ENCODE measurements at regions not wholly inside any gene's neighbourhood (a gene's known extent, or its start where the extent isn't known, plus 50 kb on each side); places are given as distances from the start of the nearest gene placed in this dataset.
A peak's percentile ranks its signal among the peaks of the same experiment; 100 is the strongest.

DNA sequence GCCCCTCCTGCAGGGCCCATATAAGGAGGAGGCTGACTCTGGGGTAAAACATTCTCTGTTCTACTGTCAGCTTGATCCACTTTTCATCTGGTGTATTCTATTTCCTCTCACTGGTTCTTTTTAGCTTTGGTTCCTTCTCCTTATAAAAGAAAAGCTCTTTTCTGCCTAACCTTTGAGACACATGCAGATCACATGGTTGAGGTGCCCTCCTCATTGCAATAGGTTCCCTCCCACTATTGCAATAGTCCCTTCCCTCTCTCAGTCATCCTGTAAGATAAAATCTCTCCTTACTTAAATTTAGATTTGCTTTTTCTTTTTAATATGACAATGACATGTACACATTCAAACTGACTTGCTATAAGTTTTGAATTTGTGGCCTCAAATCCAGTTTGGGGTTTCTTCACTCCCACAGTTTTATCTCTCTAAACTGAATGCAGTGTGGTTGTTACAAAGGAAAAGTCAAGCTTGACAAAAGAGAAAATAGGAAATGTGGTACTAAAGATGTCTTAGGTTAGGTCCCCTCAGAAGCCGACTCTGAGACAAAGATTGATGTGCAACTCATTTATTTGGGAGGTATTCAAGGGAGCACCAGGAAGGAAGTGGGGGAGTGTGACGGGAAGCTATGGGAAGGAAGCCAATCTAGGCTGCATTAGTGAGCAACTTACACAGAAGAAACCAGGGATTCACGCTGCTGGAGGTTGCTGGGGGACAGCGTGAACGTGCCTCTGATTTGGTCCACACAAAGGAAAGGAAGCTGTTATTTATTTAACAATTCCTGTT is 127.6 kb upstream of the LINC00305 start:
- DNase-seq, result peak; percentile 78

DNA sequence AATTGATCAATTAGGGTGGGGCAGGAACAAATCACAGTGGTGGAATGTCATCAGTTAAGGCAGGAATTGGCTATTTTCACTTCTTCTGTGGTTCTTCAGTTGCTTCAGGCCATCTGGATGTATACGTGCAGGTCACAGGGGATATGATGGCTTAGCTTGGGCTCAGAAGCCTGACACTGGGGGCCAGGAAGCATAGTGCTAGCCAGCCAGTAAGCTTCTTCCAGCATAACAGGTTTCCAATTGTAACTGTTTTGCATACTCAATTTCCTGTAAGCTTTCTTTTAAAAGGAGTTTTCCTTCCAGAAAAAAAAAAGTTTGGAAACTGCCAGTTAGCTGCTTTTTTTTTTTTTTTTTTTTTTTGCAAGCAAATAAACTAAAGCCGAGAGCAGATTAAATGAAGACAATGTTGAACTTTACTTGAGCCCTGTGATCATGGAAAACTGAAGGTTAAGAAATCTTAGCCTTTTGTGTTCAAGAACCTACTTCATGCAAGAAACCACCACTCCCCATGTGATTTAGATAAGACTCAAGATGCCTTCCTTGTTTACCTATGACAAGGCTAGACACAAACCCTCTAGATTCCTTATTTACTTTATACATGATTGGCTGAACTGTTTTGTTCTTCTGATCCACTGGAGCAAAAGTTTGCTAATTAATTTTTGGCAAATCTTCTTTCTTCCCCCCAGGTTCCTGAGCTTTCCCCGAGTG is 126.9 kb upstream of the LINC00305 start:
- no peak for DNase-seq

DNA sequence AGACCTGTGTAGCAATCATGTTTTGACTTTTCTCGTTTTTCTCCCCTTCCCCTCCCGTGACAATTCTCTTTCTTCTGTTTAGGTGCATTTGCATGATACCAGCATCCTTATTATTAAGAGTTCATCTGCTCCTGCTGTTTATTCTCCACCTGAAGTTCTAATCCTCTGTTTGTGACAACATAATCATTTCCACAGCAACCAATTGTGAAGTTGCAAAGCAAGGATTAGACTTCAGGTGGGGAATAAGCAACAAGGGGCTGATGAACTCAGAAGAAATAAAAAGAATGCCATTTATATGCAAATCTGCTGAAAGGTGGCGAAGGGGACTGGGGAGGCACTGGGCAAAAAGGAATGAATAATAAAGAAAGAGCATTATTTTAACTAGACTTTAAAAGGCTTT is 124.8 kb upstream of the LINC00305 start:
- DNase-seq, result no peak

DNA sequence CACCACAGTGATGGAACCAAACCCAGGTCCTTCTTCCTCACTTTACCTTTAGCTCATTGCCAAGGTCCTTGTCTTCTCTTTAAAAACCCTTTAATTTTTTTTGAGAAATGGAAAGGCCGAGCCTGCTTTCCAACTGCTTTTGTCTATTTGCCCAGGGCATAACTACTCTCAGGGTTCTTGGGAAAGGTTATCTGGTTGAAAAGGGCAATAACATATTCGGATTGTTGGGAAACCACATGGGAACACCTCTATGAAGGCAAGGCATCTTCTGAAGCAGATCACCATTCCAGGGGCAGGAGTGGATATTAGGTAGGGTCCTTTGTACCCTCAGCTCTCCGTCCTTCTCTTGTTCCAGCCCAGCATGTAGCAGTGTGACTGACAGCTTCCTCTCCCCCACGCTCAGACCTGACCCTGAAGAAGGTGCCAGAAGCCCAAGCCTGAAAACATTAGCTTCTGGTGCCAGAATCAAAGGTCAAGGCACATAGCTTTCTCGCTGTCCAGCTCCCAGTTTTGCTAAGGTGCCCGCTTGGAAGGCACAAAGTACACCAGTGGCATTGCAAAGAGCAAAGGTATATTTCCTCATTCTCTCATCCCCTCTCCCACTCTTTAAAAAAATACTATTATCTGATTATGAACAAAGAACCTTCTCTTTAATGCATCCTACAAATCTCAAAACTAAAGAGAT is 123.2 kb upstream of the LINC00305 start:
- no peak for DNase-seq

DNA sequence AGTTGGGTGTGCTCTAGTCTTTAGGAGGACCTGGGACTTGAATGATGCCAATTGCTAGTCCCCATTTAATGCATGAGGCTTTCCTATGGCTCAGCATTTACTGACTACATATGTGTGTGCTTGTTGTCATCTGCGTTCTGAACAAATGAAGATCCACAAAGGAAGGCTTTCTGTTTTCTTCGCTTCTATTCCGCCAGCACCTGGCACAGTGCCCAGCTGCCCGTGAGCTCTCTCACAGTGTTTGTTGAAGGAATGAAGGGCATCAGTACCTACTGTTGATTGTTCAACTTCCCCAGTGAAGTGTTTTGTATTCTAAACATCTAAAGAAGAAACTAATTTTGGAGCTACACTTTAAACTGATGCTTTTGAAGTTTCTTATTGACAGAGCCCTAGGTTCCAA is 122.4 kb upstream of the LINC00305 start:
- DNase-seq, result no peak

DNA sequence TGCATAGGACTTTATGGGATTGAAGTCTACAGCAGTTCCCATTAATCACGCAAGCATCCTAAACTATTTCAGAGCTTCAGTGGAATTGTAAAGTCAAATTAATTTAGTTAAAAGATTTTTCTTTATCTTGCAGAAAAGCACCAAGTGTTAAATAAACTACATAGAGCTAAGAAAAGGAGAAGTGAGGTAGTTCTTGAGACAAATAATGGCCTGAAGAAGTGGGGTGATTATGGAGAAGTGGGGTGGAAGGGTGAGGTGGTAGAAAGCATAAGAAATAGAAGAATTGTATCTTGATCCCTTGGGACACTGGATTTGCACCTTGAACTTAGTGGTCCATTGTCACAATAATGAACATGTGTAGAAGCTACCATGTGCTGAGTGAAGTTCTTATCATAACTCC is 121.7 kb upstream of the LINC00305 start:
- DNase-seq, result no peak

DNA sequence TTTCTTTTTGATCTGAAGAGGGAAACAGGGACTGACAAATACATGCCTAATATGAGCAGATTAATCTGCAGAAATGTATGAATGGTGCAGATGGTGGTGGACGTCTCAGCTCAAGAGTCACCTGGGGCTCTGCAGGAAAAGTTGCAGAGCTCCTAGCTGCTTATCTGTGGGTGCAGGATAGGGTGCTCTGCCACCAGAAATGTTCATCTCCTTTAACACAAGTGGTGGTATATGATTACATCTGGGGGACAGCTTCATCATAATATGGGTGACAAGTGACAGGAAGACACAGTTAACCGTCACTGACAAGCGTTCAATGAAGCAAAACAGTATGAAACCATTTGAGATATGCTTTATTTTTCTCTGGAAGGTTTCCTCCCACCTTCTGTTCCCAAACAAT is 121.2 kb upstream of the LINC00305 start:
- DNase-seq, result no peak

DNA sequence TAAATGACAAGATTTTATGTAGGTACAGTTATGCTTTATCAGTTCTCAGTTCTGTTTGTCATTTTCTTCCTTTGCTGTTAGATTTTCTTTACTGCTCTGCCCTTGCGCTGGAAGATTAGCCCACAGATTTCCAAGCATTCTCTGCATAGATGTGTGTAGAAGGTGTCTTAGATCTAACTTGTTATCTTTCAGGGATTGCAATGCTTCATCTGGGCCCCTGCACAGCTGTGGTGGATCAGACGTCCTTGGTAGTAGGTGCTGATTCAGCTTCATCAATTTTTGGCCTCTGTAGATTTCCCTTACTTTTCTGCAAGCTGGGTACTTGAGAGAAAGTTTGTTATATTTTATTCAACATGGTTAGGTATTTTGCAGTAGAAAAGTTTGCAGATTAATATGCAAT is 115.3 kb upstream of the LINC00305 start:
- no peak for DNase-seq

DNA sequence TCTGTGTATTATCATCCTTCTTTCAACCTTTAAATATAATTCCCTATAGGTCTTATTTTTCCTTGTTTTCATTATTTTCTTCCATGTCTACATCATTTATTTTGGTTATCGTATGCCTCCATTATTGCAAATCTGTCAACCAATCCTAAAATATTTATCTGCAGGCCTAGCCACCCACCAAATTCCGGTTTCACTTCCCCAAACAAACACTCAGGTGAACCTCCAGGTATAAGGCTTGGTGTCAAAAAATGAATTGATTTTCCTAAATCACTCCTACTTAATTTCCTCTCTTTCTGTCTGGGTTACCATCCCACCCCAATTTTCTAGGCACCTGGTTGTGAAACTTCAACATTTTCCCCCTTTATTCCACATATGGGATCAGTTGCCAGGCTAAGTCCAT is 111.9 kb upstream of the LINC00305 start:
- no peak for DNase-seq

DNA sequence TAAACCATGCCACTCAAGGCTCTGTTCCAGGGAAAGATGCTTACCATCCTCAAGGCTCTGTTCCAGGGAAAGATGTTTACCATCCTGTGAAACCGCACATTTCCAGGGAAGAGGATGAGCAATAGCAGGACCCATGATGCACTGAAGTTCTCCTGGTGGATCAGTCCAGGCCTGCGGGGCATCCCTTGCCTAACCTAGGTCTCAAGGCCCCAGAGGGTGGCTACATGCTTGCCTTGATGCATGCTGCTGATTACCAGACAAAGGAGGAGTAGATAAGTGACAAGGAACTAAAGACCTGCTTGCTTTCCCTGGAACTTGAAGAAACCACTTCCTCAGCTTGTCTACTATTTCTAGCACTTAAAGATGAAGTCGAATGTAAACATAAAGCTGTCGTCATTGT is 111.0 kb upstream of the LINC00305 start:
- DNase-seq, result no peak

DNA sequence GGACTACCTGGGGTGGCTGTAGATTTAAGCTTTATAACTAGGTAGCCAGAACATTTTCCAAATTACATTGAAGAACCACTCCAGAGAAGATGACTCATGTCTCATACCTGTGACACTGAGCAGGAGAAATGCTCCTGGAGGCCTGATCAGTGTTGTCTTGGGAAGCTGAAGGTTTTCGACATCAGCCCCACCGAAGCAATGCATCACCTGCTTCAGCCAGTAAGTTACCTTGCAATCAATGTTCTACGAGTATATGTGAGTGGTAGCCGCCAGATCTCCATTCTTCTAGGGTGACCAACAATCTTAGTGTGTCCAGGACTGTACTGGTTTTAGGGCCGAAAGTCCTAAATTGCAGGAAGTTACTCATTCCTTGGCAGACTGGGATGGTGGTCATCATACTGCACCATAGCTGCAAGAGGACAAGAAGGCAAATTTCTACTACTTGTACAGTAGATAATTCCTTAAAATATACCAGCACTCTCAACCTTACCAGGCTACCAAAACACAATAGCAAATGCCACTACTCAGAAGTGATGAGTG is 109.3 kb upstream of the LINC00305 start:
- no peak for DNase-seq

DNA sequence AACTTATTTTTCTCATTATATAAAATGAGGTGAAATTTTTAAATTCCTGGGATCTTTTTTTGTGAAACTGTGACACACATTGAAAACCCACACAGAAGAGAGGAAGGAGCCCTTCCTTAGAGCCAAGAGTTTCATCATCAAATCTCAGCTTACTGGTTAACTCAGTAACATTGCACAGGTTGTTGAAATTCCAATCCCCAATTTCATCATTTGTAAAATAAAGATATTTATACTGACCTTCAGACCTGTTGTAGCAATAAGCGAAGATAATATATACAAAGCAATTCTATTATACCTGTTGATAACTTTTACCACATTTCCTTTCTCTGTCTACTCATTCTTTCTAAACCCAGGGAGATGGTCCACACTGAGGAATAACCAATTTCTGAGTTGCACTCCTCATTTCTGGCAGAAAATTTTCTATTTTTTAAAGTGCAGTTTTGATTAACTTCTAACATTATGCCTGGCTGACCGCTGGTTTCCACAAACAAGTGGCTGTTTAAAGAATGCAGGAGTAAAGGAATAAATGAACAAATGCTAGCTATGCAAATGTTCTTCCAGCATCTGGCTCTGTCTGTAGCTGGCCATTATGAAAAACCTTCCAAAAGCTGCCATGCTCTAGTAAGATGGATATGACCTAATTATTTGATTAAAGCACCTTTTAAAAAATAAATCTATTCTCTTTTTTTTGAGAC is 105.7 kb upstream of the LINC00305 start:
- no peak for DNase-seq

DNA sequence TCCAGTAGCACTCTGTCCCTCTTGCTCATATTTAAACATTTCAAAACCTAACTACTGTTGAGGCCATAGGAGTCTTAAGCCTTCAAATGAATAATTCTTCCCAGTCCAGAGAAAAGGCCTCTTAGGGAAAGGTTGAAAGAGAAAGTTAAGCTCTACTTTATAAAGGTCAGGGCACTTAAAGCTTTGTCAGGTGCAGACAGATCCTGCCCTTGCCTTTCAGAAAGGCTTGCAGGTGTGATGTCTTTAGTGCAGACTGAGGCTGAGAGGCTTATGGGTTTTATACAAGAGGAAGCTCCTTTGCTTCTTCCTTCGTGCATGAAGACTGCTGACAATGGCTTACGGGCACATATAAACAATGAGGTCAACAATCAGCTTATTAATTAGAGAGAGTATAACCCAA is 105.0 kb upstream of the LINC00305 start:
- no peak for DNase-seq

DNA sequence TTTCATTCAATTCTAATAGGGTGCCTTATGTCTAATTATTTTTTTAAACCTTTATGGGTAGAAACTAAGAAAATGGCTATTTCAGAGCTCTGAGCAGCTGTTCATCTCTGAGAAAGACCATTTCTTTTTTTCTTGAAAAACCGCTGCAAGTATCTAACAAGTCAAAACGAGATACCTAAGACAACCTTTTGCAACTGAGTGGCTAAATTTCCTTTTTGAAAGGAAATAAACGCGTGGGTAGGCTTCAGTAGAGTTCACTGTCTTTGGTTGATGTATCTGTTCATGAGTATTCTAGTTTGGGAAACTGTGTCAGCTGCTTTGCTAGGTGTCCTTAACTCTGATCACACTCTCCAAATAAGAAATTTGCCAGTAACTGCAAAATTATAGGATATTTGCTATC is 104.3 kb upstream of the LINC00305 start:
- DNase-seq, result no peak

DNA sequence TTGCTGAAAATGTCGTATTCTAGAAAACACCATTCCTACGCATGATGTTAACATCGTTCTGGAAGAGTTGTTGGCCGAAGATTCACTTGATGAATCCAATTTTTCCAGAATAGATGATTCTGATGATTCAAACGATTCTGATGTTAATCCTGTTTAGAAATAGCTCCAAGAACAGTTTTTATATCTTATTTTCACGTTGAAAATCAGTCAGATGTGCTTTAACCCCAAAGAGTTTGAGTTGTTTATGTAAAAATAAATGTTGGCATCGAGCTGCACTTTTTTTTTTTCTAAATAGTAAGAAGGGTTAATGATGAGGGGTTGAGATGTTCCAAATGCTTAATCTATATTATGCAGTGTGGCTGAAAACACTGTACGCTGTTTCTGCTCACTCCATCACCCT is 99.9 kb upstream of the LINC00305 start:
- no peak for DNase-seq

DNA sequence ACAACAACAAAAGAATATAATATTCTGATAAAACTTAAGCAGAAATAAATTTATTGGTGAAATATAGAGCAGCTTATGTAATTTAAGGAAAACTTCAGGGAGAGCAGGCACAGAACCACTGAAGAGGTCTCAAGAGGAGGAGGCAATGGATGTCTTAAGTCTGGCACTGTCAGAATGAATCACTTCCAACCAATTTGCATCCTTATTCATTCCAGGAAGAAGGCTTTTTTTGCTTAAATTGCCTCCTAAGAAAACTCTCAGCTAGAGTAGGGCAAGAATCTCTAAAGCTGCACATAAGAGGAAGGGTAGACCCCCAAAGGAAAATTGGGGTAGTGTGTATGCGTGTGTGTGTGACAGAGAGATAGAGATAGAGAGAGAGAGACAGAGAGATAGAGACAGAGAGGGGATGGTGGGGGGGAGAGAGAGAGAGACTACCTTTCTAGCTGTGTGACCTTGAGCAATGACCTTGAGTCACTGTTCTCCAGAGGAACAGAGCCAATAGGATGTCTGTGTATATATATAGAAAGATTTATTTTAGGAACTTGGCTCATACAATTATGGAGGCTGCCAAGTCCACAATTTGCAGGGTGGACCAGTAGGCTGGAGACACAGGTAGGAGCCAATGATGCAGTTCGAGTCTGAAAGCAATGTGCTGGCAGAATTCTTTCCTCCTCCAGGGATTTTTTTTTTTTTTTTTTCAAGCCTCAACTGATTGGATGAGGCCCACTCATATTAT is 96.4 kb upstream of the LINC00305 start:
- DNase-seq, result no peak

DNA sequence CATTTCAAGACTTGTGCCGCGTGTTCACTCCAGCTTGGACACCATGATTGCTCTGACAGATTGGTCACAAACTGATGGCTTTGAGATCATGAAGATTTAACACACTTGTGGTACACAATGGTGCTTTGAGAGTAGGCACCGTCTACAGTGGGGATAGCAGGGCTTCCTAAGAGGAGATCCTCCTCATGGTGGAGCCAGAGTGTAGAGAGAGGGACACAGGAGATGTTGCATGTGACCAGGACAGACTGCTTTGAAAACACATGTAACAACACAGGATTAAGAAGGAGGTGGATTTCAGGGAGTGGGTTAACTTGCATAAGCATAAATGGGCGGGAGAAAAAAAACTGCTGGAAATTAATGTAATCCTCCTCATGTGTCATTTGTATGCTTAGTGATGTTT is 95.7 kb upstream of the LINC00305 start:
- DNase-seq, result no peak

DNA sequence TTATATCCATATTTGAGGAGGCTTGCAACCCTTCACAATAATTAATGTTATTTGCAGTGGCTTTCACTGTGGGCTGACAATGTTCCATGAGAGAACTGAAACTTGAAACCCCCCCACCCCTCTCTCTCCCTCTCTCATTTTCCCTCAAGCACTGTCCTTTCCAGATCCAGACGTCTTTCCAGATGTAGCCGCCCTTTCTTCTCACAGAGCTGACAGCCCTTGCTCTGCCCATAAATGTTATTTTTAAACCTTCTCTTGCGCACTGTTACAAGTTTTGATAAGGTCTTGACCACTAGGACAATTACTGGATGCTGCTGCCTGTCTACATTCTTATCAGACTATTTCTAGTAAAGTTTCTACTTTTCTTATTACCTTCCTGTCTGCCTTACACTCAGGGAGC is 91.4 kb upstream of the LINC00305 start:
- no peak for DNase-seq

DNA sequence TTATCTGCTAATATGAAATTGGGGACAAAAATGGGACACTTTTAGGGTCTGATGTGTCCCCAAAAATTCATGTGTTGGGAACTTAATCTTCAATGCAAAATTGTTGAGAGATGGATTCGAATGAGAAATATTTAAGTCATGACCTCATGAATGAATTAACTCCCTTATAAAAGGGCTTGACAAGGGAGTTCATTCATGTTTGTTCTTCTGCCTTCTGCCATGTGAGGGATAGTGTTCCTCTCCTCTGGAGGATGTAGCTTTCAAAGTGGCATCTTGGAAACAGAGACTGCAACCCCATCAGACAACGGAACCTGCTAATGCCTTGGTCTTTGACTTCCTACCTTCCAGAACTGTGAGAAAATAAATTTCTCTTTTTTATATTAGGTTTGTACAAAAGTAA is 89.2 kb upstream of the LINC00305 start:
- DNase-seq, result no peak

DNA sequence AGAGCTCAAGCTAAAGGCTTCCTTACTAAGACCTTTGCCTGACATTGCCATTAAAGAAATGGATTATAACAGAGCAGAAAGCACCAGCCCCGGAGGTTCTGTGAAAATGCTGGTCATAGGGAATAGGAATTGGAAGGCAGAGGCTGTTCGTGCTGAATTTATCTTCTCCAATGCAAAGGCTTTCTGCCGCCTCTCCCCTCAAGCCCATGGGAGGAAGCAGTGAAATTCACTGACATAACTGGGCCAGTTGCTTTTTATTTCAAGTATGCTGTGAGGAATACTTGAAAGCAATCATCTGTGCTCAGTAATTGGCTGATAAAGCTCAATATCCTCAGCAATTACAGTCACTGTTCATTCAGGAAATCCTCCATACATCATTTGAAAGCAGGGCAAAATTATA is 85.4 kb upstream of the LINC00305 start:
- no peak for DNase-seq

DNA sequence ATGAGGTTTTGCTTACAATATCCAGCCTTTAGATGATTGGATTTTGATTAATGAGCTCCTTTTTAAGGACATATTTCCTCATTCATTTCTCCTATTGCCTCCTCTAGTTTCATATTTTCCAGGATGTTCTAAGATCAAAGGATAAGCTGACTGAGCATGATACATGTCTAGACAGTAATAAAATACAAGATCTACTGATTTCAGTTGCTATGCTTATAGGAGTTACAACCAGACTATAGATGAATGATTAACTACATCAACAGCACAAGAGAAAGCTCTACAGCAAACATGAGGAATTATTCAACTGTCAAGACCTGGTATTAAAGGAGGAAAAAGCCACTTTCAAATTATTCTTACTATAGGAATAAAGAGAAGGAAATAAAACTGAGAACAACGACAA is 85.0 kb upstream of the LINC00305 start:
- no peak for DNase-seq

DNA sequence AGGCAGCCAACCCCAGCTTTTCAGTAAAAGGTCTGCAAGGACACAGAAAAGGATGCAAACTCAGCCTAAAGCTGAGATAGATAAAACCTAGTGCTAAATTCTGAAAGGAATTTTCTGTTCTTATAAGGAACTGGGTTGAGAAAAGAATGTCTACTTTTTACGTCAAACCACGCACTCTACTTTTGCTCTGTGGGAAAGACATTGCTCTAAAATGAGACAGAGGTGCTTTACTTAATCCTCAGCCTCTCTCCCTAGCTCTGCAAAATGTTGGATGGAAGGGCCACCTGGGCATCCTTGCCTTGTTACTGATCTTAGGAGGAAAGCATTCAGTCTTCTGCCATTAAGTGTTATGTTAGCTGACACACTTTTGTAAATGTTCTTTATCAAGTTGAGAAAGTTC is 72.1 kb upstream of the LINC00305 start:
- DNase-seq, result no peak

DNA sequence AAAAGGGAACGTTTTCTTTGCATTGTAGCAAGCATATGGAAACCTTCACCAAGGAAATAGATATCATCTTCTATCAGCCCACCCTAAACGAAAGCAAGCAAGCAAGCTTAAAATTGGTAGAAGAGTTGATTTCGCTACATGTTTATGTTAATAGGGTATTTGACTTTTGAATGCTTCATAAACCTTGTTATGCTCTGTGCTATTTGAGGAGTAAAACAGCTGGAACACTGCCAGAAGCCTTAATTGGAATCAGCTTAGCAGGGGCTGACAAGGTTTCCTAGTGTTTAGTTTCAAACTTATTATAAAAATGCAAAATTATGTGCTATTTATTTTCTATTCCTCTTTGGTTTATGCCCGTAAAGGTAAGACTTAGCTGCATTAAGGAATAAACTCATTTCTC is 70.6 kb upstream of the LINC00305 start:
- DNase-seq, result no peak

All from KG1 (cell line).